KOPT-K1 (cell line): ENCODE measurements at regions not wholly inside any gene's neighbourhood (a gene's known extent, or its start where the extent isn't known, plus 50 kb on each side); places are given as distances from the start of the nearest gene placed in this dataset.

Experiments used
- H3K27ac ChIP-seq: fragments of 200-600 bp; sonication (generic); 2 replicates; pipeline ENCODE4 v1.5.1; 2016; ENCODE audit warnings: antibody characterized with exemption, mild to moderate bottlenecking, low read depth, low read length; ENCODE audit not compliant: poor library complexity, severe bottlenecking
- H3K36me3 ChIP-seq: fragments of 200-600 bp; sonication (generic); 2 replicates; pipeline ENCODE4 v1.5.1; 2017; ENCODE audit warnings: antibody characterized with exemption, mild to moderate bottlenecking, low read length, moderate library complexity; ENCODE audit not compliant: insufficient read depth
- H3K9me3 ChIP-seq: fragments of 200-600 bp; sonication (generic); 2 replicates; pipeline ENCODE4 v1.5.1; 2017; ENCODE audit warnings: antibody characterized with exemption, low read length, mild to moderate bottlenecking; ENCODE audit not compliant: insufficient read depth, poor library complexity, severe bottlenecking

- Histone ChIP-seq H3K27ac (no peak overlapping the region), H3K36me3 (no peaks in the 10 kb centered on the region), H3K9me3 (no peaks in the 10 kb centered on the region)
These were observed 116.0 kb upstream of the GALNT15 start for GRCh38 chr3:16058521-16058920.

GRCh38 chr3:16059081-16059537 lies 115.4 kb upstream of the GALNT15 start:
- Histone ChIP-seq H3K9me3 (no peaks in the 10 kb centered on the region), H3K27ac (no peak overlapping the region), H3K36me3 (no peaks in the 10 kb centered on the region)

- no peaks in the 10 kb centered on the region for H3K36me3 ChIP-seq
- H3K9me3 ChIP-seq: no peaks in the 10 kb centered on the region
- H3K27ac ChIP-seq: no peak overlapping the region
These were observed 114.6 kb upstream of the GALNT15 start for GRCh38 chr3:16059711-16060357.

- Histone ChIP-seq H3K27ac (no peak overlapping the region), H3K9me3 (no peaks in the 10 kb centered on the region), H3K36me3 (no peaks in the 10 kb centered on the region)
These were observed 114.1 kb upstream of the GALNT15 start for GRCh38 chr3:16060358-16060852.

GRCh38 chr3:16060945-16061344 lies 113.5 kb upstream of the GALNT15 start:
- no peak overlapping the region for H3K27ac ChIP-seq
- no peaks in the 10 kb centered on the region for H3K9me3 ChIP-seq
- no peaks in the 10 kb centered on the region for H3K36me3 ChIP-seq

GRCh38 chr3:16061491-16061890 lies 113.0 kb upstream of the GALNT15 start:
- H3K36me3 ChIP-seq: no peaks in the 10 kb centered on the region
- no peak overlapping the region for H3K27ac ChIP-seq
- H3K9me3 ChIP-seq: no peaks in the 10 kb centered on the region

GRCh38 chr3:16063603-16064002 lies 110.9 kb upstream of the GALNT15 start:
- H3K9me3 ChIP-seq: no peaks in the 10 kb centered on the region
- H3K27ac ChIP-seq: no peak overlapping the region
- H3K36me3 ChIP-seq: no peaks in the 10 kb centered on the region

GRCh38 chr3:16064642-16065414 lies 109.7 kb upstream of the GALNT15 start:
- H3K27ac ChIP-seq: no peak overlapping the region
- H3K9me3 ChIP-seq: no peaks in the 10 kb centered on the region
- H3K36me3 ChIP-seq: no peaks in the 10 kb centered on the region

- H3K27ac ChIP-seq: no peak overlapping the region
- H3K9me3 ChIP-seq: no peaks in the 10 kb centered on the region
- no peaks in the 10 kb centered on the region for H3K36me3 ChIP-seq
These were observed 107.9 kb upstream of the GALNT15 start for GRCh38 chr3:16066545-16066944.

GRCh38 chr3:16066975-16067374 lies 107.5 kb upstream of the GALNT15 start:
- Histone ChIP-seq H3K36me3 (no peaks in the 10 kb centered on the region), H3K27ac (no peak overlapping the region), H3K9me3 (no peaks in the 10 kb centered on the region)

GRCh38 chr3:16067837-16068471 lies 106.5 kb upstream of the GALNT15 start:
- H3K9me3 ChIP-seq: no peaks in the 10 kb centered on the region
- no peaks in the 10 kb centered on the region for H3K36me3 ChIP-seq
- no peak overlapping the region for H3K27ac ChIP-seq

GRCh38 chr3:16069149-16069922 lies 105.1 kb upstream of the GALNT15 start:
- Histone ChIP-seq H3K9me3 (no peaks in the 10 kb centered on the region), H3K27ac (no peak overlapping the region)

GRCh38 chr3:16070707-16071106 lies 103.8 kb upstream of the GALNT15 start:
- Histone ChIP-seq H3K9me3 (no peaks in the 10 kb centered on the region), H3K27ac (no peak overlapping the region), H3K36me3 (no peaks in the 10 kb centered on the region)

More at GRCh38 chr3:16069149-16069922, 105.1 kb upstream of the GALNT15 start:
- no peaks in the 10 kb centered on the region for H3K36me3 ChIP-seq

GRCh38 chr3:16071206-16071605 lies 103.3 kb upstream of the GALNT15 start:
- Histone ChIP-seq H3K36me3 (no peaks in the 10 kb centered on the region), H3K9me3 (no peaks in the 10 kb centered on the region), H3K27ac (no peak overlapping the region)
